H1 (cell line): ENCODE measurements at regions not wholly inside any gene's neighbourhood (a gene's known extent, or its start where the extent isn't known, plus 50 kb on each side); places are given as distances from the start of the nearest gene placed in this dataset.

Experiments used
- JUN ChIP-seq: IDR thresholded peaks from 2 replicates; pipeline ENCODE4 v1.6.1; 2011; ENCODE audit warnings: low read depth, mild to moderate bottlenecking, improper control_type of control experiment, low read length
- RFX5 ChIP-seq: IDR thresholded peaks from 2 replicates; pipeline ENCODE4 v1.6.1; 2011; ENCODE audit warnings: low read depth, low read length, improper control_type of control experiment, borderline replicate concordance

GRCh38 chr2:48109491-48110204, 203.3 kb upstream of the FBXO11 start (continued):
- TF ChIP-seq RFX5 (no peak), JUN (no peak)
